ENCODE measurements at regions not wholly inside any gene's neighbourhood (a gene's known extent, or its start where the extent isn't known, plus 50 kb on each side); places are given as distances from the start of the nearest gene placed in this dataset.

- Histone ChIP-seq H3K36me3 (ENCODE audit: control insufficient read depth in 2 of 2, insufficient read depth in 2 of 2, low read length in 1 of 2) (peaks cover 0 to 53% of the 10 kb centered on the region in 2 experiments; a peak in 3 of 4 replicates), H3K79me2 (ENCODE audit: control insufficient read depth, insufficient read depth, low read length) (peaks cover 21% of the 10 kb centered on the region), H3K9me3 (replicated peaks; ENCODE audit: control insufficient read depth, insufficient read depth, low read length) (peaks cover 23% of the 10 kb centered on the region), H3K9ac (ENCODE audit: control insufficient read depth, insufficient read depth, low read length) (no peak overlapping the region), H3K4me2 (ENCODE audit: control insufficient read depth, insufficient read depth) (0 out of 2 replicates have a peak overlapping the region, but pooled peaks have one; percentile 14), H3K27me3 (replicated peaks in 1 of 2; ENCODE audit: control insufficient read depth in 2 of 2, insufficient read depth in 2 of 2, low read length in 1 of 2) (no peaks in the 10 kb centered on the region), H3K4me1 (ENCODE audit: control insufficient read depth, insufficient read depth, low read length) (peaks cover 66% of the 10 kb centered on the region), H2AFZ (ENCODE audit: control insufficient read depth, low read depth, low read length) (no peak overlapping the region), H3K27ac (ENCODE audit: control insufficient read depth, insufficient read depth) (peak overlapping the region; percentile 54), H4K20me1 (ENCODE audit: control insufficient read depth, insufficient read depth) (no peaks in the 10 kb centered on the region), H3K4me3 (no peak overlapping the region)
- DNase-seq (ENCODE audit: low read depth, low spot score) (no peak), ATAC-seq (peak; percentile 66), FAIRE-seq (no peak)
- BruUV-seq (replicated peaks) = no TSS peak
- intact Hi-C loops (cut with micrococcal nuclease; ENCODE audit: unreplicated experiment) = loop anchor here (2.0 to 5.0 kb wide), 3 partner anchors 13 to 290 kb away; partner anchors contain the start of gene NCOR2
- WGBS (ENCODE audit: insufficient coverage, insufficient replicate concordance, low lambda C conversion rate, missing lambda C conversion rate) = 40% methylated on average over 14 of the region's 19 CpGs
- ChIA-PET SMC1A (ENCODE audit: uncharacterized antibody, unreplicated experiment) (interaction anchor here (1.0 kb wide), 1 partner anchor 12 kb away, joined by 4 read pairs; no protein-coding TSS in a partner anchor), POLR2A (interaction anchor here (1.2 to 4.0 kb wide), 2 partner anchors 12 to 85 kb away, joined by 3 to 15 read pairs; partner anchors contain the start of gene NCOR2), CTCF (interaction anchor here (0.5 to 1.0 kb wide), 3 partner anchors 12 to 291 kb away, joined by 3 to 4 read pairs (median 3); no protein-coding TSS in a partner anchor), RAD21 (ENCODE audit: unreplicated experiment) (interaction anchor here (0.8 to 1.0 kb wide), 3 partner anchors 12 to 84 kb away, joined by 3 to 4 read pairs (median 3); no protein-coding TSS in a partner anchor)
- in situ Hi-C loops (cut with MboI) = no loop called here
- TF ChIP-seq IKZF2 (IDR thresholded peaks at IDR 0.05) (peak; percentile 35 to 50; a peak in 2 of 4 replicates), SKIL (IDR thresholded peaks at IDR 0.05; ENCODE audit: low read depth, poor library complexity, severe bottlenecking) (peak; percentile 53), PAX5 (IDR thresholded peaks at IDR 0.05; ENCODE audit: borderline replicate concordance, low read depth, low read length) (no peak), BHLHE40 (IDR thresholded peaks at IDR 0.05; ENCODE audit: borderline replicate concordance in 1 of 2, low read depth in 2 of 2, low read length in 1 of 2) (peak; percentile 7 to 56; a peak in 2 of 4 replicates), DPF2 (IDR thresholded peaks at IDR 0.05) (peak; percentile 48; the same call in 1 of the 2 replicates), ATF7 (IDR thresholded peaks at IDR 0.05; ENCODE audit: low read depth) (0 out of 2 replicates have a peak, but pooled peaks have one; percentile 27), MTA2 (IDR thresholded peaks at IDR 0.05; ENCODE audit: low read depth) (peak; percentile 60), RUNX3 (IDR thresholded peaks at IDR 0.05; ENCODE audit: low read length) (0 out of 2 replicates have a peak, but pooled peaks have one; percentile 6), NRF1 (conservative IDR thresholded peaks at IDR 0.05; ENCODE audit: low read depth, low read length) (no peak), IKZF1 (conservative IDR thresholded peaks at IDR 0.05) (peak; percentile 69; the same call in 1 of the 2 replicates), ESRRA (IDR thresholded peaks at IDR 0.05; ENCODE audit: low read length) (no peak), NR2F1 (conservative IDR thresholded peaks at IDR 0.05) (peak; percentile 54), TCF12 (IDR thresholded peaks at IDR 0.05; ENCODE audit: low read depth, low read length) (0 out of 2 replicates have a peak, but pooled peaks have one; percentile 37), MEF2B (IDR thresholded peaks at IDR 0.05; ENCODE audit: partially characterized antibody, poor library complexity, severe bottlenecking) (peak; percentile 8), EP300 (IDR thresholded peaks at IDR 0.05; ENCODE audit: borderline replicate concordance in 1 of 2, control insufficient read depth in 1 of 2, low read depth in 2 of 2, low read length in 2 of 2) (peak in 1 of 2 experiments; percentile 8; a peak in 1 of 4 replicates)
These were observed 85.4 kb downstream of the NCOR2 start for GRCh38 chr12:124481772-124482566.

All from GM12878 (cell line).